ENCODE measurements at regions not wholly inside any gene's neighbourhood (a gene's known extent, or its start where the extent isn't known, plus 50 kb on each side); places are given as distances from the start of the nearest gene placed in this dataset.

- TF ChIP-seq CTCF (optimal IDR thresholded peaks at IDR 0.05 in 1 of 3, IDR thresholded peaks at IDR 0.05 in 1 of 3, conservative IDR thresholded peaks at IDR 0.05 in 1 of 3; ENCODE audit: extremely low read depth in 1 of 3, insufficient read depth in 2 of 3, low read length in 3 of 3) (no peak), EZH2 (IDR thresholded peaks at IDR 0.05; ENCODE audit: low read length) (no peak)
These were observed 446.8 kb downstream of the TFAP2B start for GRCh38 chr6:51265426-51265825.

Data from keratinocyte (primary cell).